IgD-negative memory B cell (primary cell): ENCODE measurements at regions not wholly inside any gene's neighbourhood (a gene's known extent, or its start where the extent isn't known, plus 50 kb on each side); places are given as distances from the start of the nearest gene placed in this dataset.

Experiments
- H3K27ac Mint-ChIP-seq, 3 donors: one replicate each; pipeline ENCODE4 v1.8.0; 2020 to 2022; ENCODE audit warnings: mild to moderate bottlenecking in 3 of 3, mixed read lengths in 3 of 3, moderate library complexity in 1 of 3
- H3K27me3 Mint-ChIP-seq: one replicate; pipeline ENCODE4 v1.8.0; 2021; ENCODE audit warnings: mixed read lengths
- H3K36me3 Mint-ChIP-seq: one replicate; pipeline ENCODE4 v1.8.0; 2020; ENCODE audit warnings: mild to moderate bottlenecking, mixed read lengths
- H3K4me1 Mint-ChIP-seq, 3 donors: one replicate each; pipeline ENCODE4 v1.8.0; 2020 to 2022; ENCODE audit warnings: mixed read lengths in 3 of 3, mild to moderate bottlenecking in 1 of 3
- H3K4me3 Mint-ChIP-seq, 4 donors: one replicate each; pipeline ENCODE4 v1.8.0; 2020 to 2022; ENCODE audit warnings: mild to moderate bottlenecking in 4 of 4, mixed read lengths in 4 of 4, moderate library complexity in 3 of 4
- H3K9me3 Mint-ChIP-seq, 3 donors: one replicate each; pipeline ENCODE4 v1.8.0; 2020 to 2021; ENCODE audit warnings: mixed read lengths in 3 of 3, mild to moderate bottlenecking in 1 of 3

DNA sequence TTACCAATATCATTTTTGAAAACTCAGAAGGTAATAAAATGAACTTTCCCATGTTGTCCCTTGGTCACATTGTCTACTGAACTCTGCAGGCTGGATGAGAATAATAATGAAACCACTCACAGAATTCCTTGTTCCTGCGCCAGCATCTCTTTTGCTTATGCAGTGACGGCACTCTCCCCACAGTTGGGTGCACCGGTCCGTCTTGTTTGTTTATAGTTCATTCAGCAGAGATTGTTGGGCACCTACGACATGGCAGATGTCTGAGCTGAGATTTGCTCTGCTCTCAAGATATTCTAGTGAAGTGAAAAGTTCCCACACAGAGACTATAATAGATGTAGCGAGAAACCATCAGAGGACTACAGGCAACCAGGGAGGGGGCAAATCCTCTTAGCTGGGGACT, 375.7 kb upstream of the CDH11 start:
- Mint-ChIP-seq H3K27me3 (no peaks in the 10 kb centered on the region), H3K36me3 (no peaks in the 10 kb centered on the region), H3K9me3 (peaks cover 5 to 15% (median 5%) of the 10 kb centered on the region in 3 donors), H3K4me3 (no peak overlapping the region), H3K27ac (no peak overlapping the region), H3K4me1 (no peaks in the 10 kb centered on the region)

DNA sequence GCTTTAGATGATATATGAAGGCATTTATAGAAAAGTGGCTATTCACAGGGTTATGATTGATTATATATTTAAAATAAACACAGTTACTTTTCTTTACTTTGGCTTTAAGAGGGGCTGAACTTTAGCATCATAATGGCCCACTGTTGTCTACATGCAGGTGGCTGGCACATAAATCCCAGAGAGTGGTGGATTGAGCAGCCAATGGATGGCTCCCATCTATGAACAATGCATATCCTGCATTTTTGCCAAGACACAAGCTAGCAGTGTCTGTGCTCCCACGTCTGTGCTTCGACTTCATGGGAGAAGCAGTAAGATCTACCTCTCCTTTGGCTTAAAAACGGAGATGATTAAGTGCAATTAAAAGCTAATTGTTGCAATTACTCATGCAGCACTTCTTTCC, 373.2 kb upstream of the CDH11 start:
- Mint-ChIP-seq H3K36me3 (peaks cover 2% of the 10 kb centered on the region), H3K4me1 (no peaks in the 10 kb centered on the region), H3K4me3 (no peak overlapping the region), H3K27ac (no peak overlapping the region), H3K27me3 (no peaks in the 10 kb centered on the region), H3K9me3 (peaks cover 1 to 11% (median 2%) of the 10 kb centered on the region in 3 donors)

- H3K27ac Mint-ChIP-seq: no peak overlapping the region
- H3K27me3 Mint-ChIP-seq: no peaks in the 10 kb centered on the region
- no peaks in the 10 kb centered on the region for H3K4me1 Mint-ChIP-seq
- no peak overlapping the region for H3K4me3 Mint-ChIP-seq
- H3K9me3 Mint-ChIP-seq: peaks cover 1 to 11% (median 2%) of the 10 kb centered on the region in 3 donors
- H3K36me3 Mint-ChIP-seq: peaks cover 2% of the 10 kb centered on the region
These were observed 372.7 kb upstream of the CDH11 start for GRCh38 chr16:65494609-65495008.

- Mint-ChIP-seq H3K4me1 (no peaks in the 10 kb centered on the region), H3K9me3 (peaks cover 1 to 11% (median 2%) of the 10 kb centered on the region in 3 donors), H3K27me3 (no peaks in the 10 kb centered on the region), H3K4me3 (no peak overlapping the region), H3K27ac (no peak overlapping the region), H3K36me3 (peaks cover 2% of the 10 kb centered on the region)
These were observed 372.2 kb upstream of the CDH11 start for GRCh38 chr16:65494080-65494479.

- H3K9me3 Mint-ChIP-seq: peaks cover 2% of the 10 kb centered on the region in 3 donors
- peaks cover 2% of the 10 kb centered on the region for H3K36me3 Mint-ChIP-seq
- no peaks in the 10 kb centered on the region for H3K27me3 Mint-ChIP-seq
These were observed 368.4 kb upstream of the CDH11 start for GRCh38 chr16:65490286-65490685.

GRCh38 chr16:65489531-65490023, 367.7 kb upstream of the CDH11 start:
- H3K9me3 Mint-ChIP-seq: peaks cover 0 to 5% (median 2%) of the 10 kb centered on the region in 3 donors
- peaks cover 2% of the 10 kb centered on the region for H3K36me3 Mint-ChIP-seq
- no peak overlapping the region for H3K27ac Mint-ChIP-seq
- no peaks in the 10 kb centered on the region for H3K4me1 Mint-ChIP-seq
- H3K4me3 Mint-ChIP-seq: no peak overlapping the region
- no peaks in the 10 kb centered on the region for H3K27me3 Mint-ChIP-seq

More at GRCh38 chr16:65490286-65490685, 368.4 kb upstream of the CDH11 start:
- Mint-ChIP-seq H3K4me1 (no peaks in the 10 kb centered on the region), H3K4me3 (no peak overlapping the region), H3K27ac (no peak overlapping the region)

- peaks cover 2% of the 10 kb centered on the region for H3K36me3 Mint-ChIP-seq
- H3K27ac Mint-ChIP-seq: no peak overlapping the region
- no peaks in the 10 kb centered on the region for H3K4me1 Mint-ChIP-seq
- peaks cover 0 to 7% (median 2%) of the 10 kb centered on the region in 3 donors for H3K9me3 Mint-ChIP-seq
- H3K4me3 Mint-ChIP-seq: no peak overlapping the region
- H3K27me3 Mint-ChIP-seq: no peaks in the 10 kb centered on the region
These were observed 365.4 kb upstream of the CDH11 start for GRCh38 chr16:65487231-65487630.

DNA sequence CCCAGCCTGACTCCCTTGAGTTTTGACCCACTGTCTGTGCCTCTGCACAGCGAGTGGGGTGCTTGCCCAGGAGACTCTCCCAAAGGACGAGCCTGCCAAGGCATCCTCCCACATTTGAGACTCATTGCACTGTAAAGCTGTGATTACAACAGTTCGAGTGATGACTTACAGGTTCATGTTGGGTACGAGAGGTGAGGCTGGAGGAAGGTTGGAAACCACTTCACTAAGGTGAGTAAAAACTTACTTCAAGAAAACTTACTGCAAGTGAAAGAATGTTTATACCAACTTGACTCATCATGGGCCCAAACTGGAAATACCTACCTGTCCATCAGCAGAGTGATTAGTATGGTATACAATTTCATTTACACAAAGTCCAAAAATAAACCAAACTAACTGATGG, 360.1 kb upstream of the CDH11 start:
- H3K36me3 Mint-ChIP-seq: no peaks in the 10 kb centered on the region
- H3K27ac Mint-ChIP-seq: no peak overlapping the region
- peaks cover 0 to 7% (median 5%) of the 10 kb centered on the region in 3 donors for H3K9me3 Mint-ChIP-seq
- H3K27me3 Mint-ChIP-seq: no peaks in the 10 kb centered on the region
- no peak overlapping the region for H3K4me3 Mint-ChIP-seq
- H3K4me1 Mint-ChIP-seq: no peaks in the 10 kb centered on the region

DNA sequence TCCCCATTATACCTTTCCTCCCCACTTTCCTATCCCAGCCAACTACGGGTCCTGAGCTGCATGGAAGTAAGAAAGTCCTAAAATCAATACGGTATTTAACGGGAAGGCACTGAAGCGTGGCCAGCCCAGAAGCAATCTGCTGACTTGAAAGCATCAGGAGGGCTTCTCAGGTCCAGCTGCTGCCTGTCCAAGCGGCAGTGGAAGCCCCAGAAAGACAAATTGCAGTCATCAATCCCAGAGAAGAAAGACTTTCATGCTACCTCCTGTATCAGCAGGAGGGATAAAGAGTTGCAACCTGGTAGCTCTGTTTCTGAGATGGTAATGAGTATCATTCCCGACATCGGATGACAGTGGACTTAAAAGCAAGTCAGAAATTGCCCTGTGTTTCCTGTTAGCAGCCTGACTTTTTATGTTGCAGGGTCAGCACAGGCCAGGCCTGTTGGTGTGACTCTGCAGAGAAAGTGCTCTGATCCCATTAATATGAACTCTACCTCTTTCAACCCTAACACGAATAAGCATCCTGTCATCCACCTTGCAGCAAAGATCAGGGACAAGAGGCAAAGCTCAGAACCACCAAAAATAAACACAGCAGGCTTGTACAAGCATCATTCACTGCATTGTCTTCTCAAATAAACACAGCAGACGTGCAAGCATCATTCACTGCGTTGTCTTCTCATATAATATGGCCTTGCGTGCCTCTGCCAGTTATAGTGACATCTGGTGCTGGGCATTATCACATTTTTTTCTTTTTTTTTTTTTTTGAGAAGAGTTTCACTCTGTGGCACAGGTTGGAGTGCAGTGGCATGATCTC, 358.6 kb upstream of the CDH11 start:
- H3K36me3 Mint-ChIP-seq: no peaks in the 10 kb centered on the region
- H3K27me3 Mint-ChIP-seq: no peaks in the 10 kb centered on the region
- no peaks in the 10 kb centered on the region for H3K4me1 Mint-ChIP-seq
- no peak overlapping the region for H3K4me3 Mint-ChIP-seq
- H3K9me3 Mint-ChIP-seq: peaks cover 0 to 9% (median 6%) of the 10 kb centered on the region in 3 donors
- H3K27ac Mint-ChIP-seq: no peak overlapping the region

DNA sequence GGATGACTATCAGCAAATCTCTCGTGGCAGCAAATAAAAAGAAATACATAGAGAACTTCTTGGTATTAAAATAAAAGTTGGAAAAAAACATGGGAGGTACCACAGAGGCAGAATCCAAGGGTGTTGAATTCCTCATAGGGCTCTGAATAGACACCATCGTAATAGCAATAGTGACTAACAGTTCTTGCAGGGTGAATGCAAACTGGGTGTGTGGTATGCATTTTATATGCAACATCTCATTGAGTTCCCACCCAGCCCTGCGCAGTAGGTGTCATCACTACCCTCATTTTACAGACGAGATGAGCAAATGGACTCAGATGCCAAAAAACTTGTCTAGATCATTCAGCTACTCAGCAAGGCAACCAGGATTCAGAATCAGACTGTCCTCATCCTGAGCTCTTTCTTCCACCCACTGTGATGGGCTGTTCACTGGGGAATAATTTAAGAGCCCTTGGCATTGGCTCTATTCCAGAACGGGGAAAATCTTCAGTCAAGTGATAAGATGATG, 354.6 kb upstream of the CDH11 start:
- Mint-ChIP-seq H3K4me1 (no peaks in the 10 kb centered on the region), H3K27ac (no peak overlapping the region), H3K4me3 (no peak overlapping the region), H3K36me3 (no peaks in the 10 kb centered on the region), H3K9me3 (peaks cover 0 to 13% (median 9%) of the 10 kb centered on the region in 3 donors), H3K27me3 (no peaks in the 10 kb centered on the region)

GRCh38 chr16:65473699-65474098, 351.8 kb upstream of the CDH11 start:
- no peak overlapping the region for H3K4me3 Mint-ChIP-seq
- no peaks in the 10 kb centered on the region for H3K27me3 Mint-ChIP-seq
- no peaks in the 10 kb centered on the region for H3K4me1 Mint-ChIP-seq
- H3K9me3 Mint-ChIP-seq: peaks cover 0 to 15% (median 6%) of the 10 kb centered on the region in 3 donors
- H3K36me3 Mint-ChIP-seq: peaks cover 2% of the 10 kb centered on the region
- peak overlapping the region in 1 of 3 donors; percentile 25 for H3K27ac Mint-ChIP-seq

GRCh38 chr16:65469116-65469515, 347.3 kb upstream of the CDH11 start:
- no peaks in the 10 kb centered on the region for H3K4me1 Mint-ChIP-seq

DNA sequence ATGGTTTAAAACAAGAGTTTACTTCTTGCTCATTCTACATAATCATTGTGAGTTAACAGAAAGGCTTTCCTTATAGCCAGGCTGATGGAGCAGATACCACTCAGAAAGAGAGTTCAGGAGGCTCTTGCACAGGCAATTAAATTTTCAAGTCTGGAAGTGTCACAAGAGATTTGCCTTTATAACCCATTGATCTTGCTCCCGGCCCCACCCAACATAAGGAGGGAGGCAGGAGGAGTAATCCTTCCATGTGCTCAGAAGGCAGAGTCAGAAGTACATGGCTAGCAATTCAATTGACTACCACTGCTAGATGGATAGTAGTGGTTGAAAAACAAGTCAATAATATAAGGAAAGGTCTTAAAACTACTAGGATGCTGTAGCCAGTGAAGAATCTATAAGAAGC, 346.3 kb upstream of the CDH11 start:
- no peak overlapping the region for H3K27ac Mint-ChIP-seq
- H3K27me3 Mint-ChIP-seq: no peaks in the 10 kb centered on the region
- no peaks in the 10 kb centered on the region for H3K4me1 Mint-ChIP-seq
- no peak overlapping the region for H3K4me3 Mint-ChIP-seq
- H3K36me3 Mint-ChIP-seq: peaks cover 2% of the 10 kb centered on the region
- peaks cover 0 to 5% (median 3%) of the 10 kb centered on the region in 3 donors for H3K9me3 Mint-ChIP-seq

More at GRCh38 chr16:65469116-65469515, 347.3 kb upstream of the CDH11 start:
- peaks cover 3 to 12% (median 5%) of the 10 kb centered on the region in 3 donors for H3K9me3 Mint-ChIP-seq
- no peak overlapping the region for H3K27ac Mint-ChIP-seq
- H3K4me3 Mint-ChIP-seq: no peak overlapping the region
- H3K36me3 Mint-ChIP-seq: peaks cover 2% of the 10 kb centered on the region
- no peaks in the 10 kb centered on the region for H3K27me3 Mint-ChIP-seq

DNA sequence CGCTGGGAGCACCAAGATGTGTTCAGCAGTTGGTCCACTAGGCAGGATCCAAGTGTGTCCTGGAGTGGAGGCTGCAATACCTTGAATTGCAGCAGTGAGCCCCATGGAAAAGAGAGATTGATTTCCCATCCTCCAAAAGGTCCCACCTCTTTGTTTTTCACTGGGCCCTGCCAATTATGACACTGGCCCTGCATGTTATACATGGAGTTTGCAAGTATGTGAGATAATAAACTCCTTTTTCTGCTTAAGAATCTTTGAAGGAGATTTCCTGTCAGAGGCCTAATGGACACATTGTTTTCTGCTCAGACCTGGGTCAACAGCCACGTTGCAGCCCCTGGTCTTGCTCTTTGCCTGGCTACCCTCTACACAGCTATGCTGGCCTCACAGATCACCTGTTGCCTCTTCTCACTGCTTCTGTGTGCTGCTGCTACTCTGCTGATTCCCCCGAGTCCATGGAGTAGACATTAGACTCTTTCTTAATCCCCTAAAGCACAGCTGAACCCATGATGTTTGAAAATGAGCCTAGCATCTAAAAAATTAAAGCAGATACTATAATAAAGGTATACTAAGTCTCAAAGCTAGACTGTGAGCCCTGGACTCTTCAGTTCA, 341.9 kb upstream of the CDH11 start:
- Mint-ChIP-seq H3K4me3 (no peak overlapping the region), H3K9me3 (peaks cover 0 to 3% (median 2%) of the 10 kb centered on the region in 3 donors), H3K27me3 (no peaks in the 10 kb centered on the region), H3K36me3 (no peaks in the 10 kb centered on the region), H3K27ac (no peak overlapping the region), H3K4me1 (no peaks in the 10 kb centered on the region)

DNA sequence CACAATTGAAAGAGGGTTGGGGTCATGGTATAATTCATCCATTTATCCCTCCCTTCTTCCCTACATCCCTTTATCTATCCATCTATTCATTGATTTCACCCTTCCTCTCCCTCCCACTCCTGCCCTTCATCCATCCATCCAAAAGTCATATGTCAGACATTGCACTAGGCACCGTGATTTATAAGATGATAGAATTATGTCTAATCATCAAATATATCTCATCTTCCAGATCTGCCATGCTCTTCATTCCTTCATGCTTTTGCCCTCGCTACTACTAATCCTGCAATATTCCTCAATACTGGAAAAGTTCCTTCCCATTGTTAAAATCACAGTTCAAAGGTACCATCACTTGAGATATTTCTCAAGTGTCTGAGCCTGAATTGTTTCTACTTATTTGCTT, 335.2 kb upstream of the CDH11 start:
- peaks cover 4 to 6% (median 4%) of the 10 kb centered on the region in 3 donors for H3K9me3 Mint-ChIP-seq
- H3K27ac Mint-ChIP-seq: peak overlapping the region in 1 of 3 donors; percentile 4
- no peak overlapping the region for H3K4me3 Mint-ChIP-seq

More for the DNA sequence above, 335.2 kb upstream of the CDH11 start:
- Mint-ChIP-seq H3K27me3 (no peaks in the 10 kb centered on the region), H3K4me1 (no peaks in the 10 kb centered on the region), H3K36me3 (no peaks in the 10 kb centered on the region)
